ENCODE measurements at regions not wholly inside any gene's neighbourhood (a gene's known extent, or its start where the extent isn't known, plus 50 kb on each side); places are given as distances from the start of the nearest gene placed in this dataset.
A peak's percentile ranks its signal among the peaks of the same experiment; 100 is the strongest.
"Not testable (repeated sequence)": the region's sequence is repeated elsewhere in the genome, so short reads cannot be mapped to it uniquely, and the experiment has no call there.

GRCh38 chr20:17825252-17825959 lies 125.6 kb downstream of the BANF2 start:
- no peak for DNase-seq (ENCODE audit: low read depth)
- in situ Hi-C loops (cut with HindIII; ENCODE audit: low sequenced_read_pairs) = no loop called here
- no peak overlapping the region for H3K4me3 ChIP-seq (ENCODE audit: low read depth, low read length)
- no peak for TF ChIP-seq CTCF (IDR thresholded peaks at IDR 0.05; ENCODE audit: low read depth, low read length, missing control alignments)

- H3K4me3 ChIP-seq (ENCODE audit: low read depth, low read length) = no peak overlapping the region
- no peak for TF ChIP-seq CTCF (IDR thresholded peaks at IDR 0.05; ENCODE audit: low read depth, low read length, missing control alignments)
- in situ Hi-C loops (cut with HindIII; ENCODE audit: low sequenced_read_pairs) = no loop called here
- DNase-seq (ENCODE audit: low read depth) = no peak
Observed at GRCh38 chr20:17824676-17825251, 125.0 kb downstream of the BANF2 start.

- no peak for TF ChIP-seq CTCF (IDR thresholded peaks at IDR 0.05; ENCODE audit: low read depth, low read length, missing control alignments)
- in situ Hi-C loops (cut with HindIII; ENCODE audit: low sequenced_read_pairs) = no loop called here
- DNase-seq (ENCODE audit: low read depth) = no peak
- no peak overlapping the region for H3K4me3 ChIP-seq (ENCODE audit: low read depth, low read length)
Observed at GRCh38 chr20:17823409-17824144, 123.8 kb downstream of the BANF2 start.

GRCh38 chr20:17822540-17823408 lies 123.0 kb downstream of the BANF2 start:
- H3K4me3 ChIP-seq (ENCODE audit: low read depth, low read length) = no peak overlapping the region
- in situ Hi-C loops (cut with HindIII; ENCODE audit: low sequenced_read_pairs) = no loop called here
- no peak for DNase-seq (ENCODE audit: low read depth)
- no peak for TF ChIP-seq CTCF (IDR thresholded peaks at IDR 0.05; ENCODE audit: low read depth, low read length, missing control alignments)

GRCh38 chr20:17822039-17822438 lies 122.3 kb downstream of the BANF2 start:
- TF ChIP-seq CTCF (IDR thresholded peaks at IDR 0.05; ENCODE audit: low read depth, low read length, missing control alignments) = no peak
- in situ Hi-C loops (cut with HindIII; ENCODE audit: low sequenced_read_pairs) = no loop called here
- H3K4me3 ChIP-seq (ENCODE audit: low read depth, low read length) = no peak overlapping the region
- DNase-seq (ENCODE audit: low read depth) = peak; percentile 72

GRCh38 chr20:17821606-17822005 lies 121.8 kb downstream of the BANF2 start:
- DNase-seq (ENCODE audit: low read depth); in situ Hi-C loops (cut with HindIII; ENCODE audit: low sequenced_read_pairs); H3K4me3 ChIP-seq (ENCODE audit: low read depth, low read length): not testable (repeated sequence)
